BE2C (cell line): ENCODE measurements at regions not wholly inside any gene's neighbourhood (a gene's known extent, or its start where the extent isn't known, plus 50 kb on each side); places are given as distances from the start of the nearest gene placed in this dataset.

Experiments
- DNase-seq: peaks from one replicate; pipeline ENCODE4 v3.0.0-alpha.2; 2020
- H3K27me3 ChIP-seq: fragments of 250-450 bp; sonication (Bioruptor Pico); 2 replicates; pipeline ENCODE4 v1.5.1; 2020; ENCODE audit warnings: mild to moderate bottlenecking
- H3K36me3 ChIP-seq: fragments of 250-450 bp; sonication (Bioruptor Pico); 2 replicates; pipeline ENCODE4 v1.5.1; 2020; ENCODE audit warnings: mild to moderate bottlenecking
- H3K4me1 ChIP-seq: fragments of 250-450 bp; sonication (Bioruptor Pico); 2 replicates; pipeline ENCODE4 v1.5.1; 2020
- H3K4me3 ChIP-seq: 2 replicates; pipeline ENCODE4 v1.5.1; 2011; ENCODE audit warnings: low read depth, low read length
- H3K9me3 ChIP-seq: fragments of 250-450 bp; sonication (Bioruptor Pico); 2 replicates; pipeline ENCODE4 v1.5.1; 2020
- TF ChIP-seq, protein P1 (sequence below): IDR thresholded peaks from 2 replicates; pipeline ENCODE4 v1.5.1; 2012; ENCODE audit warnings: mild to moderate bottlenecking, low read depth, low read length

DNA sequence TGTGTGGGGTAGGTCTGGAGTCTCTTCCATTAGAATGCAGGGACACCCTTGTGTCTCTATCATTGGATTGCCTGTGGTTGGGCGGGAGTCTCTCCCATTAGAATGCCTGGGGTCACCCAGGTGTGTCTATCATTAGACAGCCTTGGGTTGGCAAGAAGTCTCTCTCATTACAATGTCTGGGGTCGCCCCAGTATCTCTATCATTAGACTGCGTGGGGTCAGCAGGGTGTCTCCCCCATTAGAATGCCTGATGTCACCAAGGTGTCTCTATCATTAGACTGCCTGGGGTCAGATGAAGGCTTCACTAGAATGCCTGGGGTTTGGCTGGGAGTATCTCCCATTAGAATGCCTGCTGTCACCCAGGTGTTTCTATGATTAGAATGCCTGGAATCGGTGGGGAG is 1539.0 kb downstream of the UQCRFS1 start:
- Histone ChIP-seq H3K9me3 (no peaks in the 10 kb centered on the region), H3K4me3 (no peak overlapping the region), H3K36me3 (no peaks in the 10 kb centered on the region), H3K4me1 (no peaks in the 10 kb centered on the region), H3K27me3 (no peaks in the 10 kb centered on the region)
- TF ChIP-seq, protein P1, sequence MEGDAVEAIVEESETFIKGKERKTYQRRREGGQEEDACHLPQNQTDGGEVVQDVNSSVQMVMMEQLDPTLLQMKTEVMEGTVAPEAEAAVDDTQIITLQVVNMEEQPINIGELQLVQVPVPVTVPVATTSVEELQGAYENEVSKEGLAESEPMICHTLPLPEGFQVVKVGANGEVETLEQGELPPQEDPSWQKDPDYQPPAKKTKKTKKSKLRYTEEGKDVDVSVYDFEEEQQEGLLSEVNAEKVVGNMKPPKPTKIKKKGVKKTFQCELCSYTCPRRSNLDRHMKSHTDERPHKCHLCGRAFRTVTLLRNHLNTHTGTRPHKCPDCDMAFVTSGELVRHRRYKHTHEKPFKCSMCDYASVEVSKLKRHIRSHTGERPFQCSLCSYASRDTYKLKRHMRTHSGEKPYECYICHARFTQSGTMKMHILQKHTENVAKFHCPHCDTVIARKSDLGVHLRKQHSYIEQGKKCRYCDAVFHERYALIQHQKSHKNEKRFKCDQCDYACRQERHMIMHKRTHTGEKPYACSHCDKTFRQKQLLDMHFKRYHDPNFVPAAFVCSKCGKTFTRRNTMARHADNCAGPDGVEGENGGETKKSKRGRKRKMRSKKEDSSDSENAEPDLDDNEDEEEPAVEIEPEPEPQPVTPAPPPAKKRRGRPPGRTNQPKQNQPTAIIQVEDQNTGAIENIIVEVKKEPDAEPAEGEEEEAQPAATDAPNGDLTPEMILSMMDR = no peak
- no peak for DNase-seq

DNA sequence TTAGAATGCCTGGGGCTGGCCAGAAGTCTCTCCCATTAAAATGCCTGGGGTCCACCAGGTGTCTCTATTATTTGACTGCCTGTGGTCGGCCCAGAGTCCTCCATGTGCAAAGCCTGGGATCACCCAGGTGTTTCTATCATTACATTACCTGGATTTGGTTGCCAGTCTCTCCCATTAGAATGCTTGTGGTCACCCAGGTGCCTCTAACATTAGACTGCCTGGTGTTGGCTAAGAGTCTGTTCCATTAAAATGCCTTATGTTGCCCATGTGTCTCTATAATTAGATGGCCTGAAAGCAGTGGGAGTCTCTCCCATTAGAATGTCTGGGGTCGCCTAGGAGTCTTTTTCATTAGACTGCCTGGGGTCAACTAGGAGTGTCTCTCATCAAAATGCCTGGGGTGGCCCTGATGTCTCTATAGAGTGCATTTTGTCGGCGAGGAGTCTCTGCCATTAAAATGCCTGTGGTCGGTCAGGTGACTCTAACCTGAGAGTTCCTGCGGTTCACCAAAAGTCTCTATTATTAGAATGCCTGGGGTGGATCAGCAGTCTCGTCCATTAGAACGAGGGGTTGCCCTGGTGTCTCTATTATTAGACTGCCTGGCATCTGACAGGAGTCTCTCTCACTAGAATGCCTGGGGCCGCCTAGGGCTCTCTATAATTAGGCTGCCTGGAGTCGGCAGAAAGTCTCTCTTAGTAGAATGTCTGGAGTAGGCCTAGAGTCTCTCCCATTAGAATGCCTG is 1540.5 kb downstream of the UQCRFS1 start:
- H3K36me3 ChIP-seq = no peaks in the 10 kb centered on the region
- H3K27me3 ChIP-seq = no peaks in the 10 kb centered on the region
- DNase-seq = no peak
- TF ChIP-seq, protein P1 = no peak
- no peaks in the 10 kb centered on the region for H3K4me1 ChIP-seq
- no peak overlapping the region for H3K4me3 ChIP-seq
- H3K9me3 ChIP-seq = no peaks in the 10 kb centered on the region

DNA sequence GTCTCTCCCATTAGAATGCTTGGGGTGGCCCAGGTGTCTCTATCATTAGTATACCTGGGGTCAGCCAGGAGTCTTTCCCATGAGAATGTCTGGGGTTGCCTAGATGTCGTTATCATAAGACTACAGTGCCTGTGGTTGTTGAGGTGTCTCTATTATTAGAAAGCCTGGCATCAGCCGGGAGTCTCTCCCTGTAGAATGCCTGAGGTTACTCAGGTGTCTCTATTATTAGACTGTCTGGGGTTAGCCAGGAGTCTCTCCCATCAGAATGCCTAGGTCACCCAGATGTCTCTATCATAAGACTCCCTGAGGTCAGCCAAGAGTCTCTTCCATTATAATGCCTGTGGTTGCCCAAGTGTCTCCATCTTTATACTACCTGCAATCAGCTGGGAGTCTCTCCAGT is 1541.1 kb downstream of the UQCRFS1 start:
- DNase-seq = no peak
- Histone ChIP-seq H3K27me3 (no peaks in the 10 kb centered on the region), H3K4me3 (no peak overlapping the region), H3K4me1 (no peaks in the 10 kb centered on the region), H3K36me3 (no peaks in the 10 kb centered on the region), H3K9me3 (no peaks in the 10 kb centered on the region)
- TF ChIP-seq, protein P1 = no peak

DNA sequence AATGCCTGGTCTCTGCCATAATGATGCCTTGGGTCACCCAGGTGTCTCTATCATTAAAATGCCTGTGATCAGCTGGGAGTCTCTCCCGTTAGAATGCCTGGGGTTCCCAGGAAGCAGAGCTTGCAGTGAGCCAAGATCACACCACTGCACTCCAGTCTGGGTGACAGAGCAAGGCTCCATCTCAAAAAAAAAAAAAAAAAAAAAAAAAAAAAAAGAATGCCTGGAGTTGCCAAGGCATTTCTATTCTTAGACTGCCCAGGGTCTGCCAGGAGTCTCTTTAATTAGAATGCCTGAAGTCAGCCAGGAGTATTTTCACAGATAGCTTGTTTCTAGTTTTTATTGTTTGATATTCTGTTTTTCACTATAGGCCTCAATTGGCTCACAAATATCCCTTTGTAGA is 1552.5 kb downstream of the UQCRFS1 start:
- H3K36me3 ChIP-seq = no peaks in the 10 kb centered on the region
- H3K4me3 ChIP-seq = no peak overlapping the region
- no peaks in the 10 kb centered on the region; the same call in 1 of the 2 replicates for H3K9me3 ChIP-seq
- DNase-seq = no peak
- no peaks in the 10 kb centered on the region for H3K27me3 ChIP-seq
- no peaks in the 10 kb centered on the region for H3K4me1 ChIP-seq
- TF ChIP-seq, protein P1 = no peak

DNA sequence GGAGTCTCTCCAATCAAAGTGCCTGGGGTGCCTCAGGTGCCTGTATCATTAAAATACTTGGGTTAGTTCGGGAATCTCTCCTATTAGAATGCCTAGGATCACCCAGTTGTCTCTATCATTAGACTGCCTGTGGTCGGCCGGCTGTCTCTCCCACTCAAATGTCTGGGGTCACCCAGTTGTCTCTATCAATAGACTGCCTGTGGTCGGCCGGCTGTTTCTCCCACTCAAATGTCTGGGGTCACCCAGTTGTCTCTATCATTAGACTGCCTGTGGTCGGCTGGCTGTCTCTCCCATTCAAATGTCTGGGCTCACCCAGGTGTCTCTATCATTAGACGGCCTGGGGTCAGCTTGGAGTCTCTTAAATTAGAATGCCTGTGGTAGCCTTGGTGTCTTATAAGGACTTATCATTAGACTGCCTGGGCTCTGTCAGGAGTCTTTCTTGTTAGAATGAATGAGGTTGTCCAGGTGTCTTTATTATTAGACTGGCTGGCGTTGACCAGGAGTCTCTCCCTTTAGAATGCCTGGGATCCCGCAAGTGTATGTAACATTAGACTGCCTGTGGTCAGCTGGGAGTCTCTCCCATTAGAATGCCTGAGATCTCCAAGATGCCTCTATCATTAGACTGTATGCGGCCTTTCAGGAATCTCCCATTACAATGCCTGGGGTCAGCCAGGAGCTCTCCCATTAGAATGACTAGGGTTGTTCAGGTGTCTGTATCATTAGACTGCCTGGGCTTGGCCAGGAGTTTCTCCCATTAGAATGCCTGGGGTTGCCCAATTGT is 1555.5 kb downstream of the UQCRFS1 start:
- no peaks in the 10 kb centered on the region for H3K9me3 ChIP-seq
- TF ChIP-seq, protein P1 = no peak
- no peaks in the 10 kb centered on the region for H3K4me1 ChIP-seq
- no peak overlapping the region for H3K4me3 ChIP-seq
- no peaks in the 10 kb centered on the region for H3K36me3 ChIP-seq
- no peaks in the 10 kb centered on the region for H3K27me3 ChIP-seq
- no peak for DNase-seq

DNA sequence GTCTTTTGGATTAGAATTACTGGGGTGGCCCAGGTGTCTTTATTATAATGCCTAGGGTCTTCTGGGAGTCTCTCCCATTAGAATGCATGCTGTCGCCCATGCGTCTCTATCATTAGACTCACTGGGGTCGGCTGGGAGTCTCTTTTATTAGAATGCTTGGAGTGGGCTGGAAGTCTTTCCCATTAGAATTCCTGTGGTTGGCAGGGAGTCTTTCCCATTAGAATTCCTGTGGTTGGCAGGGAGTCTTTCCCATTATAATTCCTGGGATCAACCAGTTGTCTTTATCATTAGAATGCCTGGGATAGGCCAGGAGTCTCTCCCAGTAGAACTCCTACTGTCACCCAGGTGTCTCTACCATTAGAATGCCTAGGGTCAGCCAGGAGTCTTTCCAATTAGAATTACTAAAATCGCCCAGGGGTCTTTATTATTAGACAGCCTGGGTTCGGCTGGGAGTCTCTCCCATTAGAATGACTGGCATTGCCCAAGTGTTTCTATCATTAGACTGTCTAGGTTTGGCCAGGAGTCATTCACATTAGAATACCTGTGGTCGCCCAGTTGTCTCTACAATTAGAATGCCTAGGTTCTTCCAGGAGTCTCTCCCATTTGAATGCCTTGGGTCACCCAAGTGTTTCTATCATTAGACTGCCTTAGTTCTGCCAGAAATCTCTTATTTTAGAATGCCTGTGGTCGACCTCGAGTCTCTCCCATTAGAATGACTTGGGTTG is 1558.5 kb downstream of the UQCRFS1 start:
- no peak overlapping the region for H3K4me3 ChIP-seq
- no peaks in the 10 kb centered on the region for H3K27me3 ChIP-seq
- no peaks in the 10 kb centered on the region for H3K4me1 ChIP-seq
- no peak for DNase-seq
- no peaks in the 10 kb centered on the region for H3K9me3 ChIP-seq
- TF ChIP-seq, protein P1 = no peak
- no peaks in the 10 kb centered on the region for H3K36me3 ChIP-seq
